IMR-90 (cell line): ENCODE measurements at regions not wholly inside any gene's neighbourhood (a gene's known extent, or its start where the extent isn't known, plus 50 kb on each side); places are given as distances from the start of the nearest gene placed in this dataset.

Experiments
- ATAC-seq: fragments of 200-7000 bp; cut with Tn5 transposase; 2 replicates; pipeline ENCODE4 v1.9.1; 2020; ENCODE audit warnings: low read depth, mild to moderate bottlenecking, moderate library complexity
- BruUV-seq: library from RNA; stranded (reverse); fragments of 400-500 nt; replicated peaks from 2 replicates; lab custom pipeline; 2021; lab: Mats Ljungman, UMichigan
- CTCF ChIA-PET: fragments of 300-600 bp; formaldehyde crosslinking; extraction: SDS; loops from one replicate; lab custom pipeline; 2021; ENCODE audit warnings: antibody characterized with exemption; lab: Yijun Ruan, JAX
- POLR2A ChIA-PET: fragments of 300-600 bp; sonication (Branson Sonifier 250); formaldehyde crosslinking; loops from one replicate; lab custom pipeline; 2022; ENCODE audit warnings: antibody characterized with exemption; ENCODE audit not compliant: unreplicated experiment; lab: Charles Lee
- DNase-seq: peaks from one replicate; pipeline ENCODE4 v3.0.0; 2013
- H2AFZ ChIP-seq: replicated peaks from 2 replicates; pipeline ENCODE3; 2013; ENCODE audit warnings: low read length, mild to moderate bottlenecking; ENCODE audit not compliant: poor library complexity
- H2AK5ac ChIP-seq: 2 replicates; pipeline ENCODE4 v1.6.1; 2013; ENCODE audit warnings: low read depth, low read length, inconsistent platforms
- H2AK9ac ChIP-seq: replicated peaks from 2 replicates; pipeline ENCODE3; 2013; ENCODE audit warnings: mild to moderate bottlenecking, low read depth, low read length, moderate library complexity; ENCODE audit not compliant: poor library complexity
- H2BK120ac ChIP-seq: 2 replicates; pipeline ENCODE4 v1.6.1; 2013; ENCODE audit warnings: low read depth, low read length, inconsistent platforms
- H2BK15ac ChIP-seq: 3 replicates; pipeline ENCODE4 v1.6.1; 2013; ENCODE audit warnings: low read depth, low read length, inconsistent platforms
- H2BK20ac ChIP-seq: 2 replicates; pipeline ENCODE4 v1.6.1; 2013; ENCODE audit warnings: low read depth, mild to moderate bottlenecking, inconsistent platforms, low read length, moderate library complexity
- H2BK5ac ChIP-seq: 2 replicates; pipeline ENCODE4 v1.6.1; 2013; ENCODE audit warnings: mild to moderate bottlenecking, low read depth, low read length, inconsistent platforms; ENCODE audit not compliant: poor library complexity, severe bottlenecking
- H3K14ac ChIP-seq: replicated peaks from 2 replicates; pipeline ENCODE4 v1.6.1; 2013; ENCODE audit warnings: low read depth, low read length, inconsistent platforms
- H3K18ac ChIP-seq: 2 replicates; pipeline ENCODE4 v1.6.1; 2013; ENCODE audit warnings: low read depth, low read length, control low read depth
- H3K23ac ChIP-seq: 2 replicates; pipeline ENCODE4 v1.6.1; 2013; ENCODE audit warnings: low read depth, low read length, inconsistent platforms
- H3K27ac ChIP-seq: 2 replicates; pipeline ENCODE4 v1.5.1; 2013; ENCODE audit warnings: mild to moderate bottlenecking, control low read depth, low read length; ENCODE audit not compliant: insufficient read depth
- H3K27me3 ChIP-seq: 2 replicates; pipeline ENCODE4 v1.6.1; 2013; ENCODE audit warnings: low read length; ENCODE audit not compliant: control insufficient read depth, insufficient read depth
- H3K36me3 ChIP-seq: 2 replicates; pipeline ENCODE4 v1.6.1; 2013; ENCODE audit warnings: low read length, mixed read lengths; ENCODE audit not compliant: control insufficient read depth, insufficient read depth
- H3K4ac ChIP-seq: 2 replicates; pipeline ENCODE4 v1.6.1; 2013; ENCODE audit warnings: low read depth, low read length, inconsistent platforms
- H3K4me1 ChIP-seq: 2 replicates; pipeline ENCODE4 v1.6.1; 2013; ENCODE audit warnings: low read length, mixed read lengths; ENCODE audit not compliant: control insufficient read depth, insufficient read depth
- H3K4me2 ChIP-seq: 2 replicates; pipeline ENCODE4 v1.6.1; 2013; ENCODE audit warnings: low read depth, mild to moderate bottlenecking, control low read depth, low read length, moderate library complexity
- H3K4me3 ChIP-seq: 2 replicates; pipeline ENCODE4 v1.5.1; 2013; ENCODE audit warnings: low read depth, mild to moderate bottlenecking, control low read depth, low read length, moderate library complexity; ENCODE audit not compliant: insufficient read depth
- H3K56ac ChIP-seq: 2 replicates; pipeline ENCODE4 v1.6.1; 2013; ENCODE audit warnings: low read length, inconsistent platforms; ENCODE audit not compliant: insufficient read depth; ENCODE audit errors: extremely low read depth
- H3K79me1 ChIP-seq, 2 experiments: 2 replicates each; pipeline ENCODE4 v1.6.1; 2013; ENCODE audit warnings: low read length in 2 of 2, inconsistent platforms in 1 of 2, low read depth in 1 of 2
- H3K9ac ChIP-seq: 2 replicates; pipeline ENCODE4 v1.6.1; 2013; ENCODE audit warnings: low read depth, low read length, control low read depth
- H3K9me1 ChIP-seq: 2 replicates; pipeline ENCODE4 v1.6.1; 2013; ENCODE audit warnings: low read length, inconsistent platforms; ENCODE audit not compliant: insufficient read depth
- H3K9me3 ChIP-seq: 2 replicates; pipeline ENCODE4 v1.6.1; 2013; ENCODE audit warnings: low read length; ENCODE audit not compliant: control insufficient read depth, insufficient read depth
- H4K20me1 ChIP-seq: 2 replicates; pipeline ENCODE4 v1.6.1; 2013; ENCODE audit warnings: low read length, inconsistent platforms; ENCODE audit not compliant: insufficient read depth
- H4K5ac ChIP-seq: 2 replicates; pipeline ENCODE4 v1.6.1; 2013; ENCODE audit warnings: mild to moderate bottlenecking, low read depth, low read length, control low read depth
- H4K8ac ChIP-seq, 2 experiments: 2 replicates each; pipeline ENCODE4 v1.6.1; 2013; ENCODE audit warnings: low read depth in 2 of 2, low read length in 2 of 2, control low read depth in 1 of 2, inconsistent platforms in 1 of 2
- H4K91ac ChIP-seq: 2 replicates; pipeline ENCODE4 v1.6.1; 2013; ENCODE audit warnings: low read depth, low read length, inconsistent platforms; ENCODE audit not compliant: insufficient read depth
- BHLHE40 ChIP-seq: fragments of 150-350 bp; IDR thresholded peaks from 2 replicates; pipeline ENCODE4 v1.6.1; 2016; ENCODE audit warnings: mild to moderate bottlenecking, low read depth, low read length
- CEBPB ChIP-seq: IDR thresholded peaks from 2 replicates; pipeline ENCODE4 v1.6.1; 2012; ENCODE audit warnings: low read depth, low read length, improper control_type of control experiment
- CTCF ChIP-seq: conservative IDR thresholded peaks from 2 replicates; pipeline ENCODE4 v1.5.1; 2012; ENCODE audit warnings: mild to moderate bottlenecking, low read depth, low read length, improper control_type of control experiment
- ELK1 ChIP-seq: fragments of 150-350 bp; IDR thresholded peaks from 2 replicates; pipeline ENCODE4 v1.6.1; 2016; ENCODE audit warnings: low read depth, mild to moderate bottlenecking, low read length, moderate library complexity, borderline replicate concordance
- FOS ChIP-seq: fragments of 150-350 bp; IDR thresholded peaks from 2 replicates; pipeline ENCODE4 v1.6.1; 2016; ENCODE audit warnings: low read depth, low read length
- MAFK ChIP-seq: IDR thresholded peaks from 2 replicates; pipeline ENCODE4 v1.6.1; 2012; ENCODE audit warnings: low read depth, low read length, improper control_type of control experiment
- MXI1 ChIP-seq: IDR thresholded peaks from 2 replicates; pipeline ENCODE4 v1.6.1; 2012; ENCODE audit warnings: low read depth, mild to moderate bottlenecking, low read length, moderate library complexity, borderline replicate concordance
- POLR2A ChIP-seq: IDR thresholded peaks from 2 replicates; pipeline ENCODE4 v1.6.1; 2012; ENCODE audit warnings: mild to moderate bottlenecking, low read depth, low read length
- RAD21 ChIP-seq: IDR thresholded peaks from 2 replicates; pipeline ENCODE4 v1.6.1; 2012; ENCODE audit warnings: low read length, improper control_type of control experiment
- RCOR1 ChIP-seq: IDR thresholded peaks from 2 replicates; pipeline ENCODE4 v1.6.1; 2012; ENCODE audit warnings: mild to moderate bottlenecking, low read length, improper control_type of control experiment; ENCODE audit not compliant: insufficient replicate concordance
- SMC3 ChIP-seq: fragments of 150-350 bp; IDR thresholded peaks from 2 replicates; pipeline ENCODE4 v1.6.1; 2016; ENCODE audit warnings: low read depth, mild to moderate bottlenecking, antibody characterized with exemption, low read length, moderate library complexity
- USF2 ChIP-seq: fragments of 150-350 bp; IDR thresholded peaks from 2 replicates; pipeline ENCODE4 v1.6.1; 2017; ENCODE audit warnings: mild to moderate bottlenecking, antibody characterized with exemption, low read length, low read depth
- WGBS, 2 experiments: methylation state at CpG; one replicate each; pipeline versions ENCODE4 v1.1.5 to v1.1.7; 2013; ENCODE audit warnings: missing lambda C conversion rate in 2 of 2; ENCODE audit not compliant: insufficient read length in 1 of 2; ENCODE audit errors: extremely low coverage in 2 of 2; 5-methylcytosine and 5-hydroxymethylcytosine counted together
- dilution Hi-C: fragments of 300-500 bp; cut with HindIII; formaldehyde crosslinking; loops from one replicate; pipeline ENCODE4 v1.14.3; 2018; ENCODE audit warnings: low sequenced_read_pairs; ENCODE audit not compliant: unreplicated experiment
- in situ Hi-C: fragments of 300-500 bp; cut with MboI; formaldehyde crosslinking; loops from 3 replicates; pipeline ENCODE4 v1.14.3; 2019; ENCODE audit warnings: low sequenced_read_pairs, inconsistent platforms, mixed read lengths
- intact Hi-C: fragments of 100-400 bp; cut with micrococcal nuclease; formaldehyde crosslinking; loops from 2 replicates; pipeline ENCODE4 v1.10.0; 2022

DNA sequence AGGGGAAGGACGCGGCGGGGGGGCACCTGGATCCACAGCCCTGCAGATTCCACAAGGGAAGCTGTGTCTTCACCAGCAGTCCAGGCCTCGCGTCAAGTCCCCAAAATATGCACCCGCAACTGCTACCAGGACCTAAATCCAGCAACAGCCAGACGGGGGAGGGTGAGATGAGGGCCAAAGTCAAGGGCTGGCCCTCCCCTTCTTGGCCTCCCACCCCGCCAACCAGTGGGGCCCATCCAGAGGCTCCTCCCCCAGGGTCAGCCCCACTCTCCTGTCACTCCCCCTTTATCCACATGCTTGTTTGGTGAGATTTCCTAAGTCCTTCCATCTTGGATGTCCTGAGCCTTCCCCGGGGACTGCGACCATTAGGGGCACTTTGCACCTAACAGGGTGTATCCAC is 138.7 kb downstream of the ENGASE start:
- Histone ChIP-seq H2BK5ac (no peak overlapping the region), H3K9me3 (no peaks in the 10 kb centered on the region), H2BK20ac (no peak overlapping the region), H3K4me3 (no peak overlapping the region), H3K79me1 (no peaks in the 10 kb centered on the region), H2AFZ (no peak overlapping the region), H3K18ac (no peak overlapping the region), H3K9ac (no peak overlapping the region), H3K27me3 (peaks cover 37% of the 10 kb centered on the region; the same call in 1 of the 2 replicates), H2AK5ac (no peak overlapping the region), H3K9me1 (no peaks in the 10 kb centered on the region), H3K4ac (no peak overlapping the region), H4K91ac (no peak overlapping the region), H2BK120ac (no peak overlapping the region), H3K36me3 (no peaks in the 10 kb centered on the region), H3K56ac (no peak overlapping the region), H3K27ac (no peak overlapping the region), H3K4me1 (no peaks in the 10 kb centered on the region), H4K5ac (no peak overlapping the region), H4K8ac (no peak overlapping the region), H2BK15ac (no peak overlapping the region), H3K14ac (no peak overlapping the region), H3K23ac (no peak overlapping the region), H4K20me1 (no peaks in the 10 kb centered on the region), H3K4me2 (no peak overlapping the region), H2AK9ac (no peak overlapping the region)
- DNase-seq (no peak), ATAC-seq (no peak)
- in situ Hi-C loops = no loop called here
- intact Hi-C loops = no loop called here
- ChIA-PET CTCF (no interaction called here), POLR2A (no interaction called here)
- no TSS peak for BruUV-seq
- 75% methylated on average over 2 of the region's 10 CpGs; no CpG with 5 or more reads in 1 of the 2 experiments for WGBS, 2 experiments
- TF ChIP-seq BHLHE40 (no peak), USF2 (no peak), MAFK (no peak), CTCF (no peak), ELK1 (no peak), FOS (no peak), POLR2A (no peak), CEBPB (no peak), RCOR1 (no peak), MXI1 (no peak), RAD21 (no peak), SMC3 (no peak)
- dilution Hi-C loops = no loop called here
